Right lobe of liver (tissue), 4 donors: ENCODE measurements at regions not wholly inside any gene's neighbourhood (a gene's known extent, or its start where the extent isn't known, plus 50 kb on each side); places are given as distances from the start of the nearest gene placed in this dataset.
"Not testable (repeated sequence)": the region's sequence is repeated elsewhere in the genome, so short reads cannot be mapped to it uniquely, and the experiment has no call there.

Experiments used
- CTCF ChIP-seq, 4 donors: fragments of 200-600 bp in 3 of 4; fragments of 450-650 bp in 1 of 4; IDR thresholded peaks; one replicate each; pipeline versions ENCODE4 v1.5.1 to v1.8.0; 2016 to 2022; ENCODE audit warnings: antibody characterized with exemption in 4 of 4, mild to moderate bottlenecking in 2 of 4
- POLR2A ChIP-seq: fragments of 450-650 bp; IDR thresholded peaks from one replicate; pipeline ENCODE4 v1.6.1; 2017; ENCODE audit warnings: antibody characterized with exemption, mild to moderate bottlenecking
- donor health status: DM: no; HTN: no; CAD: no.
- donor health status: DM: no; HTN: no; CAD: no.
- donor health status: DM: no; HTN: yes; CAD: no.

- not testable (repeated sequence) for TF ChIP-seq CTCF (IDR thresholded peaks at IDR 0.05); POLR2A
These were observed 179.6 kb upstream of the RND3 start for GRCh38 chr2:150667039-150667438.
